Endothelial cell of umbilical vein (primary cell): ENCODE measurements at regions not wholly inside any gene's neighbourhood (a gene's known extent, or its start where the extent isn't known, plus 50 kb on each side); places are given as distances from the start of the nearest gene placed in this dataset.

ENCODE experiments used
- BruUV-seq: library from RNA; stranded (reverse); fragments of 400-500 nt; replicated peaks from 2 replicates; lab custom pipeline; 2021; lab: Mats Ljungman, UMichigan
- CTCF ChIA-PET: fragments of 300-600, 350-600 bp; sonication (Branson Sonifier 250); formaldehyde crosslinking; loops from one replicate; lab custom pipeline; 2021; ENCODE audit warnings: antibody characterized with exemption, inconsistent platforms; lab: Charles Lee
- POLR2A ChIA-PET: fragments of 300-600, 350-600 bp; sonication (Branson Sonifier 250); formaldehyde crosslinking; loops from one replicate; lab custom pipeline; 2021; ENCODE audit warnings: antibody characterized with exemption, inconsistent platforms; lab: Charles Lee
- DNase-seq: peaks from one replicate; pipeline ENCODE4 v3.0.0-alpha.2; 2011; ENCODE audit warnings: low read depth, low spot score
- FAIRE-seq: peaks from 2 replicates; lab custom pipeline; 2011; peaks lifted over from hg19 to GRCh38; lab: Jason Lieb, UNC
- H2AFZ ChIP-seq: 2 replicates; pipeline ENCODE4 v1.6.0; 2012; ENCODE audit warnings: low read depth, low read length, control low read depth, inconsistent platforms
- H3K27ac ChIP-seq: 2 replicates; pipeline ENCODE4 v1.5.1; 2011; ENCODE audit warnings: low read depth, mild to moderate bottlenecking, control low read depth, low read length, moderate library complexity; ENCODE audit not compliant: insufficient read depth
- H3K27me3 ChIP-seq, 2 experiments: 2 replicates each; pipeline versions ENCODE4 v1.6.0 to v1.6.1; 2011; ENCODE audit warnings: low read length in 2 of 2, mixed read lengths in 1 of 2; ENCODE audit not compliant: control insufficient read depth in 2 of 2, insufficient read depth in 2 of 2
- H3K36me3 ChIP-seq, 2 experiments: 2 replicates in 1 of 2; 3 replicates in 1 of 2; pipeline ENCODE4 v1.5.1; 2011; ENCODE audit warnings: low read length in 2 of 2, mild to moderate bottlenecking in 1 of 2, moderate library complexity in 1 of 2; ENCODE audit not compliant: control insufficient read depth in 2 of 2, insufficient read depth in 2 of 2; ENCODE audit errors: extremely low read depth in 1 of 2
- H3K4me1 ChIP-seq: 3 replicates; pipeline ENCODE4 v1.5.1; 2011; ENCODE audit warnings: mild to moderate bottlenecking, low read length; ENCODE audit not compliant: control insufficient read depth, insufficient read depth; ENCODE audit errors: extremely low read depth
- H3K4me2 ChIP-seq: 2 replicates; pipeline ENCODE4 v1.6.1; 2011; ENCODE audit warnings: low read length, control low read depth, mixed read lengths; ENCODE audit not compliant: insufficient read depth
- H3K4me3 ChIP-seq, 3 experiments: fragments of 200-600 bp in 1 of 3; sonication (generic), shearing (Covaris generic) in 1 of 3; replicated peaks in 1 of 3; 2 replicates each; pipeline ENCODE4 v1.5.1; 2011 to 2016; ENCODE audit warnings: control low read depth in 3 of 3, low read length in 3 of 3, mild to moderate bottlenecking in 2 of 3, inconsistent platforms in 1 of 3, low read depth in 1 of 3, moderate library complexity in 1 of 3; ENCODE audit not compliant: insufficient read depth in 1 of 3
- H3K79me2 ChIP-seq: 2 replicates; pipeline ENCODE4 v1.6.0; 2012; ENCODE audit warnings: low read length, inconsistent platforms; ENCODE audit not compliant: control insufficient read depth, insufficient read depth
- H3K9ac ChIP-seq: replicated peaks from 2 replicates; pipeline ENCODE3; 2011; ENCODE audit warnings: low read length, control low read depth; ENCODE audit not compliant: insufficient read depth; ENCODE audit errors: extremely low read depth
- H3K9me1 ChIP-seq: replicated peaks from 3 replicates; pipeline ENCODE4 v1.6.0; 2011; ENCODE audit warnings: mild to moderate bottlenecking, low read length; ENCODE audit not compliant: control insufficient read depth, insufficient read depth; ENCODE audit errors: extremely low read depth
- H3K9me3 ChIP-seq: replicated peaks from 2 replicates; pipeline ENCODE4 v1.5.1; 2012; ENCODE audit warnings: low read length, inconsistent platforms; ENCODE audit not compliant: control insufficient read depth, insufficient read depth
- H4K20me1 ChIP-seq: replicated peaks from 2 replicates; pipeline ENCODE3; 2011; ENCODE audit warnings: mild to moderate bottlenecking, low read length; ENCODE audit not compliant: control insufficient read depth, insufficient read depth; ENCODE audit errors: extremely low read depth
- EZH2 ChIP-seq: IDR thresholded peaks from 2 replicates; pipeline ENCODE4 v1.6.1; 2012; ENCODE audit warnings: borderline replicate concordance, low read depth, mild to moderate bottlenecking, moderate library complexity, low read length, inconsistent platforms; ENCODE audit not compliant: severe bottlenecking
- FOS ChIP-seq: IDR thresholded peaks from 2 replicates; pipeline ENCODE4 v1.6.1; 2011; ENCODE audit warnings: mild to moderate bottlenecking, low read length, moderate library complexity, borderline replicate concordance; ENCODE audit not compliant: insufficient read depth
- GATA2 ChIP-seq: IDR thresholded peaks from 2 replicates; pipeline ENCODE4 v1.7.0; 2011; ENCODE audit warnings: low read depth, mild to moderate bottlenecking, moderate library complexity, mixed read lengths, low read length; ENCODE audit not compliant: insufficient read length, insufficient read depth
- JUN ChIP-seq: IDR thresholded peaks from 2 replicates; pipeline ENCODE4 v1.6.1; 2011; ENCODE audit warnings: borderline replicate concordance, low read depth; ENCODE audit not compliant: insufficient read length, insufficient read depth
- MYC ChIP-seq: IDR thresholded peaks from one replicate; pipeline ENCODE4 v1.6.1; 2011; ENCODE audit warnings: mild to moderate bottlenecking, low read depth, low read length
- POLR2A ChIP-seq: IDR thresholded peaks from 2 replicates; pipeline ENCODE4 v1.6.1; 2012; ENCODE audit warnings: low read depth, mild to moderate bottlenecking, control low read depth, low read length
- POLR2AphosphoS5 ChIP-seq: IDR thresholded peaks from 2 replicates; pipeline ENCODE4 v1.6.1; 2012; ENCODE audit warnings: low read depth, mild to moderate bottlenecking, control low read depth, low read length, moderate library complexity; ENCODE audit not compliant: insufficient read depth
- dilution Hi-C: fragments of 300-500 bp; cut with MboI; formaldehyde crosslinking; loops from one replicate; pipeline ENCODE4 v1.15.0; 2019; ENCODE audit warnings: low sequenced_read_pairs; ENCODE audit not compliant: extremely low pct_ligation_motif_present
- intact Hi-C: fragments of 100-400 bp; cut with micrococcal nuclease; formaldehyde crosslinking; loops from one replicate; pipeline ENCODE4 v1.10.0; 2022
- TF ChIP-seq, protein P1 (sequence below): IDR thresholded peaks from 2 replicates; pipeline ENCODE4 v1.6.1; 2011; ENCODE audit not compliant: insufficient read depth, insufficient read length
- TF ChIP-seq, protein P2 (sequence below), 2 donors: IDR thresholded peaks; 1 replicate in 1 of 2; 2 replicates in 1 of 2; pipeline ENCODE4 v1.5.1; 2011; ENCODE audit warnings: low read length in 2 of 2, mild to moderate bottlenecking in 2 of 2, moderate library complexity in 2 of 2, control low read depth in 1 of 2, inconsistent platforms in 1 of 2, low read depth in 1 of 2; ENCODE audit not compliant: insufficient read depth in 1 of 2; ENCODE audit errors: extremely low read depth in 1 of 2

DNA sequence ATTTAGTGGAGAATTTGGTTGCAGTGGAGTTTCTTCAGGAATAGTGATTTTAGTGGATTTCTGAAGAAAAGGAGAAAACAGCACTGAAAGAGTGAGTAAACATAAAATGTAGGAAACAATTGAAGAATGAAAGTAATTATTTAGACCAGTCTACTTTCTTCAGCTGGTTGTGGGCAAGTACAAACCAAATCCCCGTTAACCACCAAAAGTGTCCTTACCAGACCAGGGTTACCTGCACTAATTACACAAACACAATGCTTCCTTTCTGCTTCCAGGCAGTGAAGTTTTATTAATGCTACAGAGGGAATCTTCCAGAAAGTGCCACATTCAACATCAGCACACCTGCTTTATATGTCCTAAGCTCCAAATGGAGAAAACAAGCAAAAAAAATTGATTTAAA is 248.0 kb upstream of the TBC1D5 start:
- CTCF ChIA-PET = no interaction called here
- H3K79me2 ChIP-seq = no peaks in the 10 kb centered on the region
- POLR2A ChIA-PET = no interaction called here
- TF ChIP-seq POLR2AphosphoS5 (no peak), FOS (no peak), JUN (no peak), MYC (no peak), EZH2 (no peak), GATA2 (no peak), POLR2A (no peak)
- TF ChIP-seq, protein P1, sequence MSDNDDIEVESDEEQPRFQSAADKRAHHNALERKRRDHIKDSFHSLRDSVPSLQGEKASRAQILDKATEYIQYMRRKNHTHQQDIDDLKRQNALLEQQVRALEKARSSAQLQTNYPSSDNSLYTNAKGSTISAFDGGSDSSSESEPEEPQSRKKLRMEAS = no peak
- TF ChIP-seq, protein P2, sequence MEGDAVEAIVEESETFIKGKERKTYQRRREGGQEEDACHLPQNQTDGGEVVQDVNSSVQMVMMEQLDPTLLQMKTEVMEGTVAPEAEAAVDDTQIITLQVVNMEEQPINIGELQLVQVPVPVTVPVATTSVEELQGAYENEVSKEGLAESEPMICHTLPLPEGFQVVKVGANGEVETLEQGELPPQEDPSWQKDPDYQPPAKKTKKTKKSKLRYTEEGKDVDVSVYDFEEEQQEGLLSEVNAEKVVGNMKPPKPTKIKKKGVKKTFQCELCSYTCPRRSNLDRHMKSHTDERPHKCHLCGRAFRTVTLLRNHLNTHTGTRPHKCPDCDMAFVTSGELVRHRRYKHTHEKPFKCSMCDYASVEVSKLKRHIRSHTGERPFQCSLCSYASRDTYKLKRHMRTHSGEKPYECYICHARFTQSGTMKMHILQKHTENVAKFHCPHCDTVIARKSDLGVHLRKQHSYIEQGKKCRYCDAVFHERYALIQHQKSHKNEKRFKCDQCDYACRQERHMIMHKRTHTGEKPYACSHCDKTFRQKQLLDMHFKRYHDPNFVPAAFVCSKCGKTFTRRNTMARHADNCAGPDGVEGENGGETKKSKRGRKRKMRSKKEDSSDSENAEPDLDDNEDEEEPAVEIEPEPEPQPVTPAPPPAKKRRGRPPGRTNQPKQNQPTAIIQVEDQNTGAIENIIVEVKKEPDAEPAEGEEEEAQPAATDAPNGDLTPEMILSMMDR (IDR thresholded peaks at IDR 0.05; ENCODE audit: extremely low read depth in 1 of 2, insufficient read depth in 1 of 2, low read depth in 1 of 2, low read length in 2 of 2) = no peak
- H3K9ac ChIP-seq = no peak overlapping the region
- H3K4me1 ChIP-seq = no peaks in the 10 kb centered on the region
- no peak overlapping the region for H3K4me2 ChIP-seq
- FAIRE-seq = no peak
- H4K20me1 ChIP-seq = no peaks in the 10 kb centered on the region
- BruUV-seq = no TSS peak
- no peak for DNase-seq
- no peak overlapping the region for H3K4me3 ChIP-seq
- intact Hi-C loops (no loop called here), dilution Hi-C loops (no loop called here)
- H3K27ac ChIP-seq = no peak overlapping the region
- no peaks in the 10 kb centered on the region for H3K27me3 ChIP-seq
- H3K9me1 ChIP-seq = no peaks in the 10 kb centered on the region
- no peak overlapping the region for H2AFZ ChIP-seq
- no peaks in the 10 kb centered on the region for H3K36me3 ChIP-seq
- H3K9me3 ChIP-seq = no peaks in the 10 kb centered on the region
